ENCODE measurements at regions not wholly inside any gene's neighbourhood (a gene's known extent, or its start where the extent isn't known, plus 50 kb on each side); places are given as distances from the start of the nearest gene placed in this dataset.
"Not testable (repeated sequence)": the region's sequence is repeated elsewhere in the genome, so short reads cannot be mapped to it uniquely, and the experiment has no call there.

DNA sequence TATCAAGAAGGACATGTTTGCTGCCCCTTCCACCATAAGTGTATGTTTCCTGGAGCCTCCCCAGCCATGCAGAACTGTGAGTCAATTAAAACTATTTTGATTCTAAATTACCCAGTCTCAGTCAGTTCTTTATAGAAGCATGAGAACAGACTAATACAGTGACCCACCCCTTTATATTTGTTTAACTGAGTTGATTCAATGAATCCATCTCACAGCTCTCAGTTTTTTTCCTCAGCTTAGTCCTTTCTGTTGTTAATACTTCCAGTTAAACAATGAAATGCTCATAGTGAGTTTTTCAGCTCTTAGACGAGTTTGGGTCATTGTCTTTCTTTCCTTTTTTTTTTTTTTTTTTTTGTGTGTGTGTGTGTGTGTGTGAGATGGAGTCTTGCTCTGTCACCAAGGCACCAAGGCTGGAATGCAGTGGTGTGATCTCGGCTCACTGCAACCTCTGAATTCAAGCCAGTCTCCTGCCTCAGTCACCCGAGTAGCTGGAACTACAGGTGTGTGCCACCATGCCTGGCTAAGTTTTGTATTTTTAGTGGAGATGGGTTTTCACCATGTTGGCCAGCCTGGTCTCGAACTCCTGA, 417.9 kb upstream of the ZNG1F start:
- not testable (repeated sequence) for DNase-seq

DNA sequence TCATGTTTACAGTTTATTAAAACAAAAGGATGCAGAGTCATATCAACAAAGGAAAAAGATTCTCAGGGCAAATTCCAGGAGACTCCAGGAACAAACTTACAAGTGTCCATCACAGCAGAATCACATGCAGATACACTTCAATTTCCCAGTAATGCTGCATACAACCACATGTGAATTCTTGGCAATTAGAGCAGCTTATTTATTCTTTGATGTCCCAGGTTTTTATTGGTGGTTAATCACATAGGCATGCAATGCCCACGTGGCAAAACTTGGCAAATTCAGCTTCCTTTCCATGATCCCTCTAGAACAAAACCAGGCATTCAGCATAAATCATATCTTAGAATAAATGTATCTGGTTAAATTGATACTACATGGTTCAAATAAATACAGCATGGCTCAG, 376.5 kb upstream of the ZNG1F start:
- DNase-seq, result not testable (repeated sequence)

Measured in activated CD4-positive, alpha-beta T cell treated with anti-CD3 and anti-CD28 coated beads for 1 hour (primary cell).